OCI-LY7 (cell line): ENCODE measurements at regions not wholly inside any gene's neighbourhood (a gene's known extent, or its start where the extent isn't known, plus 50 kb on each side); places are given as distances from the start of the nearest gene placed in this dataset.

Experiments used
- BruUV-seq: library from RNA; stranded (reverse); fragments of 400-500 nt; replicated peaks from 2 replicates; lab custom pipeline; 2021; lab: Mats Ljungman, UMichigan
- CTCF ChIA-PET: fragments of 300-600 bp; sonication (Branson Sonifier 250); formaldehyde crosslinking; loops from one replicate; lab custom pipeline; 2022; ENCODE audit warnings: antibody characterized with exemption; ENCODE audit not compliant: unreplicated experiment; lab: Charles Lee
- POLR2A ChIA-PET: fragments of 300-600 bp; sonication (Branson Sonifier 250); formaldehyde crosslinking; loops from one replicate; lab custom pipeline; 2022; ENCODE audit warnings: antibody characterized with exemption; lab: Charles Lee
- DNase-seq: peaks from one replicate; pipeline ENCODE4 v3.0.0-alpha.2; 2015; ENCODE audit warnings: low spot score
- H2AFZ ChIP-seq: fragments of 200-600 bp; sonication (generic), shearing (Covaris generic); 2 replicates; pipeline ENCODE4 v1.6.1; 2014; ENCODE audit warnings: mild to moderate bottlenecking, antibody characterized with exemption, low read length, moderate library complexity
- H3K27ac ChIP-seq: fragments of 200-600 bp; sonication (generic); 2 replicates; pipeline ENCODE4 v1.5.1; 2014; ENCODE audit warnings: mixed run types, low read depth, mild to moderate bottlenecking, moderate library complexity, low read length, inconsistent platforms; ENCODE audit not compliant: poor library complexity, severe bottlenecking
- H3K36me3 ChIP-seq: fragments of 200-600 bp; sonication (generic); 2 replicates; pipeline ENCODE4 v1.6.1; 2014; ENCODE audit warnings: mild to moderate bottlenecking, antibody characterized with exemption, low read length, moderate library complexity, mixed read lengths; ENCODE audit not compliant: insufficient read depth
- H3K4me1 ChIP-seq: fragments of 200-600 bp; sonication (generic); 2 replicates; pipeline ENCODE4 v1.5.1; 2014; ENCODE audit warnings: mild to moderate bottlenecking, low read length; ENCODE audit not compliant: insufficient read depth, poor library complexity, severe bottlenecking
- H3K4me2 ChIP-seq: fragments of 200-600 bp; sonication (generic); 2 replicates; pipeline ENCODE4 v1.6.1; 2014; ENCODE audit warnings: mild to moderate bottlenecking, low read length
- H3K4me3 ChIP-seq: fragments of 200-600 bp; sonication (generic); 2 replicates; pipeline ENCODE4 v1.5.1; 2014; ENCODE audit warnings: mild to moderate bottlenecking, low read depth, low read length; ENCODE audit not compliant: poor library complexity, severe bottlenecking
- H3K79me2 ChIP-seq: fragments of 200-600 bp; sonication (generic); 2 replicates; pipeline ENCODE4 v1.6.1; 2016; ENCODE audit warnings: low read depth, mild to moderate bottlenecking, low read length, moderate library complexity, mixed read lengths; ENCODE audit not compliant: insufficient read depth
- H3K9me2 ChIP-seq: fragments of 200-600 bp; sonication (generic); 2 replicates; pipeline ENCODE4 v1.6.1; 2016; ENCODE audit warnings: mild to moderate bottlenecking, low read length, mixed read lengths; ENCODE audit not compliant: insufficient read depth
- H3K9me3 ChIP-seq: fragments of 200-600 bp; sonication (generic); 2 replicates; pipeline ENCODE4 v1.6.1; 2014; ENCODE audit warnings: mild to moderate bottlenecking, mixed run types, low read length, mixed read lengths
- H4K20me1 ChIP-seq: fragments of 200-600 bp; sonication (generic); 2 replicates; pipeline ENCODE4 v1.6.1; 2014; ENCODE audit warnings: mild to moderate bottlenecking, antibody characterized with exemption, low read length, moderate library complexity, mixed read lengths; ENCODE audit not compliant: insufficient read depth
- CTCF ChIP-seq: fragments of 200-600 bp; sonication (generic); conservative IDR thresholded peaks from 2 replicates; pipeline ENCODE4 v1.5.1; 2014; ENCODE audit warnings: mild to moderate bottlenecking, antibody characterized with exemption, low read length, moderate library complexity, mixed read lengths
- EZH2phosphoT487 ChIP-seq: fragments of 200-600 bp; sonication (generic); IDR thresholded peaks from 2 replicates; pipeline ENCODE4 v1.6.1; 2018; ENCODE audit warnings: low read depth, borderline replicate concordance, mild to moderate bottlenecking, mixed run types, antibody characterized with exemption, low read length, moderate library complexity, mixed read lengths
- intact Hi-C: fragments of 100-400 bp; cut with micrococcal nuclease; formaldehyde crosslinking; loops from one replicate; pipeline ENCODE4 v1.10.0; 2022; ENCODE audit not compliant: unreplicated experiment

DNA sequence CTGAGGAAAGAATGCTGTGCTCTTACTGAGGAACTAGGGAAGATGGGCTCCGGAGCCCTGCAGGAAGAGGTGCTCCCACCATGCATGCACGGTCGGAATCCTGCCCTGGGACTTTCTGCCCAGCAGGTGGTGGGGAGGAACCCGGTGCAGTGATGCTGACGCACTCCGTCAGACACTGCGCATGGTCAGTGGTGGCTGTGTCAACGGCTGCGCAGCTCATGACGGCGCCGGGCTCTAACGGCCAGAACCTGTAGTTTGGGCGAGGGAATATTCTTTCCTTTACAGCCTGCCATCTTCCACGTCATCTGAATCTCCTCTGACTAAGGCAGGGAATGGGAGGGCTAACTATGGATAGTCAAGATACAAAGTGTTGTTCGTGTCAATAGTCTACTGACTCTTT, 189.2 kb upstream of the MGMT start:
- H3K79me2 ChIP-seq, result no peaks in the 10 kb centered on the region
- no peaks in the 10 kb centered on the region for H3K36me3 ChIP-seq
- no peak overlapping the region for H2AFZ ChIP-seq
- H4K20me1 ChIP-seq, result no peaks in the 10 kb centered on the region
- H3K27ac ChIP-seq, result no peak overlapping the region
- H3K9me3 ChIP-seq, result no peaks in the 10 kb centered on the region
- H3K4me3 ChIP-seq, result no peak overlapping the region
- intact Hi-C loops, result no loop called here
- CTCF ChIA-PET, result no interaction called here
- DNase-seq, result no peak
- no peak overlapping the region for H3K4me2 ChIP-seq
- POLR2A ChIA-PET, result no interaction called here
- TF ChIP-seq CTCF, result no peak
- no TSS peak for BruUV-seq
- no peaks in the 10 kb centered on the region for H3K9me2 ChIP-seq
- no peaks in the 10 kb centered on the region for H3K4me1 ChIP-seq

GRCh38 chr10:129278686-129279085, 188.4 kb upstream of the MGMT start:
- POLR2A ChIA-PET, result no interaction called here
- no peak overlapping the region for H3K4me2 ChIP-seq
- H3K9me3 ChIP-seq, result no peaks in the 10 kb centered on the region
- no peaks in the 10 kb centered on the region for H3K36me3 ChIP-seq
- H4K20me1 ChIP-seq, result no peaks in the 10 kb centered on the region
- no peaks in the 10 kb centered on the region for H3K9me2 ChIP-seq
- no peak for TF ChIP-seq CTCF
- TF ChIP-seq EZH2phosphoT487, result no peak
- H3K4me3 ChIP-seq, result no peak overlapping the region
- intact Hi-C loops, result no loop called here
- H3K4me1 ChIP-seq, result no peaks in the 10 kb centered on the region
- no peak for DNase-seq
- H2AFZ ChIP-seq, result no peak overlapping the region
- CTCF ChIA-PET, result no interaction called here
- no peaks in the 10 kb centered on the region for H3K79me2 ChIP-seq
- no peak overlapping the region for H3K27ac ChIP-seq
- BruUV-seq, result no TSS peak

DNA sequence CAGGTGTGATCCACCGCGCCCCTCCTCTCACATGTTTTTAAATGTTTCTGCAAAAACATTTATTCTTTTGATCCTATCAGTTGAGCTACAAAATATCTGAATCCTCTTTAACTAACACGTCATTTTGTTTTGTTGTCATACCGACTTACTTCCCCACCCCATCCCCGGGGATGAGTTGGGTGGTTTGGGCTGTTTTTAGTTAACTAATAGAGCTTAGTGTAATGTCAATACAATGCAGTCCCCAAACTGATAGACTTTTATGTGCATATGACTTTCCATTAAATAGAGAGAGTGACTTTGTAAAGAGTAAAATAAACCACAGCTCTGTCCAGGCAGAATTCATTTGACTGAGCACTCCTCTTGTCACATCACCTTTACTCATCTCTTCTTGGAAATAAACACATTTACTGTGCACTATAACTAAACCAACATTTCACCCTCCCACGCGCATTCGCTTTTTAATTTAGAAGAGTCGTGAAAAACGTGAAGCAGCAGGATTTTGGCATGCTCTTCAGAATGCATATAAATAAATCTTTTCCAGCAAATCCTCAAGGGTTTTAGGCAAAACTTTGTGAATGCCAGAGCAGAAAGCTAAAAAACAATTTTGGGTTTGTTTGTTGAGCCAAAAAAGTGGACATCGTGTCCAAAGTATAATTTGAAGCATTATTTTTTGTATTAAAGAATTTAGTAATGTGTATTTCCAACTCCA, 187.4 kb upstream of the MGMT start:
- POLR2A ChIA-PET, result no interaction called here
- no peaks in the 10 kb centered on the region for H4K20me1 ChIP-seq
- H2AFZ ChIP-seq, result no peak overlapping the region
- H3K4me1 ChIP-seq, result no peaks in the 10 kb centered on the region
- no peak overlapping the region for H3K4me2 ChIP-seq
- DNase-seq, result no peak
- no peaks in the 10 kb centered on the region for H3K36me3 ChIP-seq
- no peak overlapping the region for H3K4me3 ChIP-seq
- no peaks in the 10 kb centered on the region for H3K79me2 ChIP-seq
- no TSS peak for BruUV-seq
- intact Hi-C loops, result no loop called here
- H3K9me2 ChIP-seq, result no peaks in the 10 kb centered on the region
- no peak overlapping the region for H3K27ac ChIP-seq
- TF ChIP-seq CTCF (no peak), EZH2phosphoT487 (no peak)
- H3K9me3 ChIP-seq, result no peaks in the 10 kb centered on the region
- CTCF ChIA-PET, result no interaction called here
